Stimulated activated CD8-positive, alpha-beta memory T cell treated with anti-CD3 and anti-CD28 coated beads, Interleukin-15, amount 100 ng/mL, for 1 hour (primary cell): ENCODE measurements at regions not wholly inside any gene's neighbourhood (a gene's known extent, or its start where the extent isn't known, plus 50 kb on each side); places are given as distances from the start of the nearest gene placed in this dataset.

Experiments used
- DNase-seq: peaks from one replicate; pipeline ENCODE4 v3.0.0-alpha.2; 2020; ENCODE audit warnings: low read depth

DNA sequence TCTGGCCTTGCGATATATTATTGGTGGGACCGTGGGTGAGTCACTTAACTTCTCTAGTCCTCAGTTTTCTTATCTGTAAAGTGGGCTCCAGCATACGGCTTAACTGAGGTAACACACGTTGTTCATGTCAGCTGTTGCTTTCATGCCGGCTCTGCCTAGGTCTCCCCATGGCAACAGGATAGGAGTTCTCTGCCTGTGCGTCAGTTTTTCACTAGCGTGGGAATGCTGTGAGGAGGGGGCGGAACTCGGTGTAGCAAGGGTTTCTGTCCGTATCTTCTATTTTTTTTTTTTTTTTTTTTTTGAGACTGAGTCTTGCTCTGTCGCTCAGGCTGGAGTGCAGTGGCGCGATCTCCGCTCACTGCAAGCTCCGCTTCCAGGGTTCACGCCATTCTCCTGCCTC lies 758.5 kb upstream of the RBFOX1 start:
- no peak for DNase-seq

- no peak for DNase-seq
These were observed 759.1 kb upstream of the RBFOX1 start for GRCh38 chr16:6573577-6573976.

DNA sequence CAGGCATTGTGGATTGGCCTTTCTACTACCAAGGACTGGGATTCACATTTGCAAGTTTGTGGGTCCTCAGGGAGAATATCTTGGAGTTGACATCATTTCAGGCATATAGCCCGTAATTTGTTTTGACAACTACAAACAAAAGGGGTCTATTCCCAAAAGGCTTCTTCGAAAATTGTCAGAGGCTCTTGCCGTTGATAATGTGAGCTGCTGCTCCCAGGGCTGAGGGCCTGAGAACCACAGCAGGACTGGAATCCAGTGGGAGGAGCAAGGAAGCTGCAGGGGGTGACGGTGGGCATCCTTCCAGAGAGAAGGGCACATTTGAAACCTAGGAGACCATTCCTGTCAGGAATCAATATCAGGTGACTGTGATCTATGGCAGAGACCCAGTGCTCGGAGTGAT lies 761.6 kb upstream of the RBFOX1 start:
- no peak for DNase-seq

DNA sequence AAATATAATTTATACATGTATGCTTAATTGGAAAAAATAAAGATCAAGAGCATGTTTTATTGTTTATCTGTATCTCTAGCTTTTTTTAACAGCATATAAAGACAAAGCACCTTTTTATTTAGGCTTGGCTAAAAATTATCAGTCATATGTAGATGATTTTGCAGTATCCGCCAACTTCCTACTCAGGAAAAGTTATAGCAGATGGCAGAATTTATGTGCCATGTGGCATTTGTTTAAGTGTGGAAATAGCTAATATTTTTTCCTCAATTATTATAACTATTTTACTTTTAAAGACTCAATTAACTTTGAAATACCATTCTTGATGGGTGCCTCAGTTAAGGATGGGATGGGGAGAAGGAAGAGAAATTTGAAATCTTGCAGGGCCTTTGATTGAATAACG lies 762.1 kb upstream of the RBFOX1 start:
- DNase-seq: no peak

DNA sequence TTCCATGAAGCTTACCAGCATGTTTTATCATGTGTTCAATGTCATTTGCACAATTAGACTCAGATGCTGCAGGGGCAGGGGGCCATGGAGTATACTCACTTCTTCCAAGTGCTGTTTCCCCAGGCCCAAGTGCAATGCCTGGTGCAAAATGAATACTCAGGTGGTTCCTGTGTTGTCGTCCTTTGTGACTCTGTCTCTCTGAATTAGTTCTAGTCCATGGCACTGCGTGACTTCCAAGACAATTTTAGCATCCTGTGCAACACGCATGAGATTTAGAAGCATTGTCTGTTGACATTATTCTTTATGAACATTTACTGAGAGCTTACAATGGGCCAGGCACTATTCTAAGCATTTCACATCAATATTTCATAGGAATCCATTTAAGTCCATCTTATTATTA lies 769.7 kb upstream of the RBFOX1 start:
- DNase-seq: no peak

DNA sequence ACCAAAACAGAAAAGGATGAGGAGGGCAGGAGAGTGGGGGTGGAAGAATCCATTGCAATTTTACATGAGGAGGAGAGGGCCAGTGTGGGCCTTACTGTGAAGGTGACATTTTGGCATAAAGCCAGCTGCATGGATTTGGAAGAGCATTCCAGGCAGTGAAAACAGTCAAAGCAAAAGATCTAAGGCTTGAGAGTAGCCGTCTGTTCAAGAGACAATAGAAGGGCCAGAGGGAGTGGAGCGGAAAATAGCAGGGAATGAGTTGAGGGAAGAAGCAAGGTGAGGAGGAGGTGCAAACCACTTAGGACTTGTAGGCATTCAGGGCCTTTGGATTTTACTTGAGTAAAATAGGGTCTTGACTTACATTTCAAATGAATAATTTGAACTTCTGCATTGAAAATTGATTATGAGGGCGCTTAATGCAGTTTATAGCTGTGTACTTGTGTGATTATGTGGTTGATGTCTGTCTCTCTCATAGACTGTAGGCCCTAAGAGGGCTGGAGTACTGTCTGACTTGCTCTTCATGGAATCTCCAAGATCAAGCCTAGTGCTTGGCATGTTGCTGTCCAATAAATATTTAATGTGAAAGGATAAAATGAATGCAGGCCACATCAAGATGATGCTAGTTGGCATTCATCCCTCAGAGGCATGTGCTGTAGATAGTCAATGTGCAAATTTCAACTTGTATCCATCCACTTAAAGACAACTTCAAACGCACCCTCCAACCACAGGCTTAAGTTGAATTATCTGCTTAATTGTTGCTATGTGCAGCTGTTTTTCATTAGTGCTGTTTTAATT lies 772.1 kb upstream of the RBFOX1 start:
- no peak for DNase-seq

DNA sequence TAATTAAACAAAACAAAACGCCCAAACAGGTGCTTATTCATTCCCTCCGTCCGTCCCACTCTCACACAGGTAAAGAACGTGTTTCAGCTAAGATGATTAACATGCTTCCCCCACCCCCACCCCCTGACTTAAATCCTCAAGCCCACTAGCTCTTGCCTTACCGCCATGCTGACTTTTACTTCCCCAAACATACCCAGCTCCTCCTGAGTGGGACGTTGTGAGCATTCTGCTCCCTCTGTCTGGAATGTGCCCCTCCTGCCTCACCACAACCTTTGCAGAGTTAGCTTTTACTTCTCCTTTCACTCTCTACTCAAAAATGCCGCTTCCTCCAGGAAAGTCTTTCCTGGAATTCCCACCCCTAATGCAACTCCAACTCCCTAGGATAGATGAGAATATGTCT lies 774.0 kb upstream of the RBFOX1 start:
- DNase-seq: no peak

DNA sequence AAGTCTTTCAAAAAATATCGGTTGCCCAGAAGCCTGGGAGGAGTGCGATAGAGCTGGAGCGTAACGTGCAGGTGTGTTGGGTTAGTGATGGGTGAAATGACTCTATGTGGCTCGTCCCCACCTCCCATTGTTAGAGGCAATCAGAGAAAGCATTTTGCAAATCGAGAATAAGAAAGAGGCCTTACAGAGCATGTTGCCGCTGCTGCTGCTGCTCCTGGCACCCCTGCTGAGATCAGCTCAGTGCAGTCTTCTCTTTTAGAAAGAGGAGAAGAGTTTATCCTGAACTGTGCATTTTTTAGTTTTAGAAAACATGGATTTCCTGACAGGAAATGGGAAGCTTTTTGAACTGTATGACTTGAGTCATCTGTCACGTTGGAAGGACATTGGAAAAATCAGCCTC lies 774.5 kb upstream of the RBFOX1 start:
- DNase-seq: no peak

DNA sequence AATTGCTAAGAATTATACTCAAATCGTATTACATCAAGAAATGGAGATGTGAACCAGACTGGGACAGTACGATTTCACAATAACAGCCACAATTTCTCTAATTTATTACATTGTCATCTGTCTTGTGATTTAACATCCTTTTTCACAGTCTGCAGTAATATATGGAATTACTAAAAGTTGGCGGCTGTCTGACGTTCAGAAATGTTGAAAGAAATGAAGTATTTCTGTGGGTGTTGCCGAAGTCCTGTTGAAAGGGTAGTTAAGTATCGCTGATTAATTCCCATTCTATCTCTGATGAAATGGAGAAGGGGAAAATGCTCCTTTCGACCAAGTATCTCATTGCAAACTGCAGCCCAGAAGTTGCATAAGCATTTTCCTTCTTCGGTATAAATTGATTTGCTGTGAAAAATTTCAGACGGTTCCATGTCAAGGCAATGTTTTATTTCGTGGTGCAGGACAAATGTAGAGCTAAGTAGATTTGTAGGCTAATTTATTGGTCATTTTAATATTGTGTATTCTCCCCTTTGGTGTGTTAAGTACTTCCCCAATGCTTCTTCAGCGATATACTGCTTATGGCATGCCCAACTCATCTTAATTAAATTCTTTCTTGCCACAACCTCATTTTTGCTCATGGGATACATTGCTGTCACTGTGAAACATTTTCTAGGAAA lies 775.2 kb upstream of the RBFOX1 start:
- DNase-seq: no peak

GRCh38 chr16:6549415-6549814 lies 783.2 kb upstream of the RBFOX1 start:
- no peak for DNase-seq

GRCh38 chr16:6548507-6548906 lies 784.1 kb upstream of the RBFOX1 start:
- DNase-seq: no peak

GRCh38 chr16:6547131-6547530 lies 785.5 kb upstream of the RBFOX1 start:
- DNase-seq: no peak

- no peak for DNase-seq
These were observed 787.3 kb upstream of the RBFOX1 start for GRCh38 chr16:6545329-6545728.

GRCh38 chr16:6541267-6541666 lies 791.4 kb upstream of the RBFOX1 start:
- DNase-seq: no peak

- no peak for DNase-seq
These were observed 796.2 kb upstream of the RBFOX1 start for GRCh38 chr16:6536411-6536810.

DNA sequence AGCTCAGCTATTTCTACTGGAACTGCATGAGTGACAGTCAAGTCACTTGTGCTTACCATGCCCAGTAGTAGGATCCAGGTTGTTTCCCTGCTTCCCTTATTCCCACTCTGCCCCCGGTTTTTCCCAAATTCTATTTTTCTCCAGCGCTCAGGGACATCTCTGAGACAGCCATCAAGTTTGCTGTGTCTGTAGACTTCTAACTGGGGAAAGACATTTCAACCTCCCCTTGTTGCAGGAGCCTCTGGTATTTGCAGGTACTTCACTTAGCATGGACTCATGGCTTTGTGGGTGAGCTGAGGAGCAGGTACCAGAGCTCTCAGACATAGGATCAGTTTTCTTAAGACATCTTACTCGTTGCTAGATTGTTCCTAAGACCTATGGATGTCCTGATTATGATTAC lies 801.6 kb upstream of the RBFOX1 start:
- no peak for DNase-seq

DNA sequence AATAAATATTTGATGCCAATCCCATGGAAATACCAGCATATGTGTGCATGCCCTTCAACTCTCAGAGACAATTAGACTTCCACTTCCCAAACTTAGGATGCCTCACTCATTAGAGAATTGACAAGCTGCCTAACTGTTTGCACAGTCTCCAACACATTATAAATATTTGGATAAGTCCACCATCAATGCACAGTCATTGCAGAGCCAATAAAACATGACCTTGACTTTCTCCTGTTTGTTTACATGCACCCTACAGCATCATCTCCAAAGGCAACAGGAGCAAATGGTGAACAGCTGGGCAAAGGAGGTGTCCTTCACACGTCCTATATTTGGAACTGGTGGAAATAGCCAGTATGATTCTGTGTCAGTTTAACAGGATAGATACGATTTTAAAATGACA lies 804.4 kb upstream of the RBFOX1 start:
- no peak for DNase-seq

DNA sequence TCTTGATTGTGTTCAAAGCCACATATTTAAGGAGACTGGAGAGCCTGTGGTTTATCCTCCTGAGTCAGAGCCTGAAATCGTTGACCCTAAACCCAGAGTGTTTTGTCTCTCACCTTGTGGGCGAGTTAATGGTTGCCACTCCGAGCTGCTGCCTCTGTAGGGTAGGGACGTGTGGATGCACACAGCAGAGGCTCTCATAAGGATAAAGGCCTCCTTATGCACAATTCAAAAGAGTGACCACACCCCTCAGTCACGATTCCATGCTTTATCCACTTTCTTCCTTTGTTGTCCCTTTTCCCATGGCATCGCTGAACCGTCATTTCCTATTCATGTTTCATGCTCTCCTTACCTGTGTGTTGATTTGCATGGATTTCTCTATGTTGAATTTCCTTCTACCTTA lies 805.0 kb upstream of the RBFOX1 start:
- no peak for DNase-seq

GRCh38 chr16:6524501-6524900 lies 808.1 kb upstream of the RBFOX1 start:
- DNase-seq: no peak

DNA sequence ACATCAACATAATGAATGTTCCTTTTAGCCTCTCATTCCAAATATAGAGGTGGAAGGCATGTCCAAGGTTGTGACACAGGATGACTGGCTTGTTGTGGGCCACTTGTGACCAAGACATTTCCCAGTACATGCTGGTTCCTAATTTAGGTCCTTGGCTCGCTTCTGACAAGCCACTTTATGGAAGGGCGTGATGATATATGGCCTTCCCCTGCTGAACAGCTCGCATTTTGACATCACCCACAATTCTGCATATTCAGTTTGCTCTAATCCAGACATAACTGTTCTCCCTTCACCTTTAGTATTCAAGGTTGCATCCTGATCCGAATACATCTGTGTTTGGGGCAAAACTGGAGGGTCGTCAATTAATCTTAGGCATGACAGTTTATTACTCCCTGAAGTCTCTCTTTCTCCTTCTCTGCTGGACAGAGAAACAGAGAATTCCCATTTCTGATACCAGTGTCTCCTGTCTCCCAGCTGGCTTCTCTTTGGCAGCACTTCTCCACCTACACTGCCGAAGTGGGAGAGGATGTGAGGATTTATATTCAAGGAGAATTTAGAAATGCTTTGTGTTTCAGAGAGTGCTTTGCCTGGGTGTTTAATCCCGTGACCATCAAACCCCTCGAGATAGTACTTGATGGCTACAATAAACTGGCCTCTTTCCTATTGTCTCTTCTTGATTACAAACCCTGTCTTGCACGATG lies 815.5 kb upstream of the RBFOX1 start:
- DNase-seq: no peak

DNA sequence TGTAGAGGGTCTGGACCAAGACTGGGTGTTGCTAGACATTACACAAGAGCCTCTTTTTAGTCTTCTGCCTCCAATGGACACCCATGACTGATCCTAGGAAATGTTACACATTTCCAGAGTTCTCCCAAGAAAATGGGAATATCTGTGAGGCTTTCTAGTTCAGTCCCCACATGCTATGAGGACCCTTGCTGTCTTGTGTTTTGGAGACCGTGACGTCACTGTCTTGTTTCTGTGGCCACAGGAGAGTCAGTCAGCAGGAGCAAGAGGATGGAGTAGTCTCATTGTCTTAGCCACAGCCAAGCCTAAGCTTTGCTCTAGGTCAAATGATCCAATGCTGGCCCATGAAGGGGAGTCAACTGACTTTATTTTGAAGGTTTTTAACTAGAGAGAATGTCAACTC lies 820.1 kb upstream of the RBFOX1 start:
- no peak for DNase-seq

GRCh38 chr16:6510261-6510660 lies 822.4 kb upstream of the RBFOX1 start:
- DNase-seq: no peak

DNA sequence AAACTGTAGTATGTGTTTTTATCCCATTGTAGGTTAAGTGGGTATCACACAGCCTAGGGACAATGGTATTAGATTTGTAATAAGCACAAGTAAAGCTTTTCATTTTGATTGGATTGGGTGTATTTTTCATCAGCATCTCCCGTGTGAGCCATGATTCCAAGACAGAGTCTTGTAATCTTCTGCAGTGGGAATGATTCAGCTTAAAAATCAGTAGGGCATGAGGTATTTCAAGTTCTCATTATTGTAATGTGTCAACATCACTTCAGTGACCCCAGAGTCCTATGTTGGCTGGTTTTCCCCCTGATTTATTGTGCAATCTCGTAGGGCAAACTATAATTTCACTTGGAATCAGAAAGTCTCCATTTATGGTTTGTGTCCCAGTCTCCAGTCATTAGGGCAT lies 833.2 kb upstream of the RBFOX1 start:
- no peak for DNase-seq
